Fibroblast of skin of left biceps (primary cell): ENCODE measurements at regions not wholly inside any gene's neighbourhood (a gene's known extent, or its start where the extent isn't known, plus 50 kb on each side); places are given as distances from the start of the nearest gene placed in this dataset.
"Not testable (repeated sequence)": the region's sequence is repeated elsewhere in the genome, so short reads cannot be mapped to it uniquely, and the experiment has no call there.

ENCODE experiments used
- DNase-seq, 2 experiments: peaks; one replicate each; pipeline ENCODE4 v3.0.0-alpha.2; 2013; ENCODE audit warnings: low read depth in 2 of 2

GRCh38 chr4:81601358-81601694, 129.6 kb upstream of the RASGEF1B start:
- no peak for DNase-seq

- no peak for DNase-seq
Observed at GRCh38 chr4:81600520-81601357, 129.0 kb upstream of the RASGEF1B start.

GRCh38 chr4:81599742-81600380, 128.2 kb upstream of the RASGEF1B start:
- no peak for DNase-seq

DNA sequence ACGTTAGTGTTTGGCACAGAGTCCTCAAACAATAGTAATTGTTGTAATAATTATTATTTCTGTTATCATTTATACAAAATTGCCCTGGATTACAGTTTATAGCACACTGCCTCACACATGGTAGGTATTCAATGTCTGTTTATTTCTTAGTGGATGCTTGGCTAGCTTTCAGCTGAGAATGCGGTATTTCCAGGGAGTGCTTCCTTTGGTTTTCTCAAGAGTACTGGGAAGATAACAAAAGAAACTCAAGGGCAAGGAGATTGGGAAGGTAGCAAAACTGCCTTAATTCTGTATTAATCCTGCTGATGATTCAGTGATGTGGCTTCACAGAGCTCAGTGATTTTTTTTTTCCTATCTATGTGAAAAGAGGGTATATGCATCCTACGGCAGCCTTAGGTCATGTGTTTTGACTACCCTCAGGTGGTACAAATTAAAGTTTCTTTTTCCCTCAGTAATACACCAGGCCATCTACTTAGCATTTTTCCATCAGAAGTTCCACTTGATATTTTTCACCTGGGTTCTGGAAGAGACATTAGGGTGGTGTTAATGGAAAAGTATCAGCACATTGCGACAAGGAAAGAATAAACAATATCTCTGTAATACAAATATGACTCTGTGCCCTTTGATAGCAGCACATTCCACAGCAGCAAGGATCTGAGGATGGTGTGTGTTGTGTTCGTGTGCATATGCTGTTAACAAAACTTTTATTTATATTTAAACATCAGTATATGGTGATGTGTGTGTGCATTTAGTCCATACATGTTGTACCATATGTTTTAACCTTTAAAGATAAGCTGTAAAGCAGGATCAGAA, 124.3 kb upstream of the RASGEF1B start:
- no peak for DNase-seq

DNA sequence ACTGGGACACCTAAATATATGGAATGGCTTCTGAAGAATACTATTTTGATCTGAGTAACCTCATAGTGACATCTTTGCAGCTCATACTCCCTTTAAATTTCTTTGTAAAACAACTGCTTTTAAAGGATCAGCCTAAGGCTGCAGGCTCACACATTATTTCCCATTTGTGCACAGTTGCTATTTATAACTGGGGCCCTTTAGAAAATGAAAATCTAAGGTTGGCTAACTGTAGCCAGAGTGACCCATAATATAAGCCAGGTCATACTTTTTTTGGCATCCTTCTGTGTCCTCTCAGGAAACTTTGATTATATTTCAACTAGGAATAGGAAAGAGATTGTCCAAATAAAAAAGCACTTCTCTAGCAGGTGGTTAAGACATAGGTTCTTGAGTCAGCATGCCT, 123.6 kb upstream of the RASGEF1B start:
- DNase-seq, result no peak

DNA sequence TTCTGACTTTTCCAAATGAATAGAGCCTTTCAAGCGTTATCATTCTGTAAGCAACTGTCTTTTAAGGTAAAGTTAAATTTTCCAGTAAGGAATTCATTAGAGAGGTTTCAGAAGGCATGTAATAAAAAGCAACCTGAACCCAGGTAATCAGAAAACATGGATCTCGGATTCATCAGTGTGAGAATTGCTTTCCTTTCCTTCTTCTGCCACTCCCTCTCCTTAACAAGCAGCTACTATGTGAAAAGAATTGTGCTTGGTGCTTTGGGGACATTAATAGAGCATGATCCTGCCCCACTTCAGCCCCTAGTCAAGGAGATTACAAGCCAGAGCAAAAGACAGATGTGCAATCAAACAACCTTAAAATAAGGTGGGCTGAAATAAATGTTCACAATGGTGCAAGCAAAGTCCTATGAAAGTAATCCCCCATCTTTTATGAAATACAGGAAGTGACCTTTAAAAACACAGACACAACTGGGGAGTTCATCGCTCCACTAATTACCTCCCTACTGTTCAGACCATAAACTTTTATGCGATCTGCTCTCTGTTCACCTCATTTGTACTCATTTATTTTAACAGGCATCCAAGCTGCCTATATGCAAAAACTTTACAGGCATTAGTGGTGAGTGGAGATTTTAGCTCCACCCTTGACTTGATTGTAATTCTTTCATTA, 122.9 kb upstream of the RASGEF1B start:
- no peak for DNase-seq

DNA sequence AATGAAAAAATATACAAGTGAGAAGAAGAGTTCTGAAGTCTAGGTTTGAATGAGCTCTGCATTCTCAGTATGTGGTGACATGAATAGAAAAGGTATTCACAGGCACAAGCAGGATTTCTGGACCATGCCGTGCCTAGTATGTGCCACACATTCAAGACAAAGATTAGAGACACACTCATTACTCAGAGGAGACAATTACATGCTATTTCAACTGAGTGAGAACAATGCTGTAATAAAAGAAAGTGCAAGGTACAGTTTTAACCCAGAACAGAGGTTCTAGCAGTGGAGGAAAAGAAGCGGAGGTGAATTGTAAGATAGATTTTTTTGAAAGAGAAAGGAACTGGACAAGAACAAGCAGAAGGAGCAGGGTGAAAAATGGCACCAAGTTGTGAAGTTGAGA, 121.0 kb upstream of the RASGEF1B start:
- DNase-seq, result no peak

DNA sequence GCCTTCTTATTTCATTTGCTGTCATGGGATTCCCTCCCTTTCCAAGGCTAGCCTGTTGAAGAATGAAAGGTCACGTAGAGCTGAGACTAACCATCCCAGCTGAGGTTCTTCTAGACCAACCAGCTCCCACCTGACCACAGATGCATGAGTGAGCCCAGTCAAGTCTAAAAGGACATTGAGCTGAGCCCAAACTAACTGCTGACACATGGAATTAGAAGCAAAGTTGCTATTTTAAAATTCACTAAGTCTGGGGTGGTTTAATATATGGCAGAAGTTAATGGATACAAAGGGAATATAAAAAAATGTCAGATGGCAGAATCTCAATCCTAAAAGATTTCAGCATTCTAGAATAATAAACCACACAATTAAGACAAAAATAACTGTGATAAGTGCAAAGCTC, 118.9 kb upstream of the RASGEF1B start:
- DNase-seq, result no peak

- no peak for DNase-seq
Observed at GRCh38 chr4:81589262-81589661, 117.6 kb upstream of the RASGEF1B start.

- no peak for DNase-seq
Observed at GRCh38 chr4:81586706-81587105, 115.0 kb upstream of the RASGEF1B start.

GRCh38 chr4:81580994-81581374, 109.3 kb upstream of the RASGEF1B start:
- DNase-seq, result not testable (repeated sequence)

GRCh38 chr4:81580346-81580993, 108.8 kb upstream of the RASGEF1B start:
- DNase-seq, result no peak

- no peak for DNase-seq
Observed at GRCh38 chr4:81577392-81577791, 105.7 kb upstream of the RASGEF1B start.

DNA sequence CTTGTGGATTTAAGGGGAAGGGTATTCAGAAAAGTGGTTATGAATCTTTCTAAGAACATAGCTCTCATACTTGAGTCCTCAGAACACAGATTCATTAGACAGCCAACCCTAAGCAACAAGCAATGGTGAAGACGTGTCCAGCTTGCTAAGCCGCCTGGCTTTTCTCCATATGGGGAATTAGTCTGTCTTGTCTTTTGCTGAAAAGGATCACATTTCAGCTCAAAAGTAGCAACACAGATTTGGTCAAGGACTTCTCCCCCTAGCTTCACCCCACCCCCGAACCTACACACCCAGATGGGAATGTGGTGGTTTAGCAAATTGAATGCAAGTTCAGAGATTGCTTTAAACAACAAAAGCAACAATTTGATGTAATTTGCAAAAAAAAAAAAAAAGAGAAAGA, 103.3 kb upstream of the RASGEF1B start:
- no peak for DNase-seq

GRCh38 chr4:81573840-81574239, 102.1 kb upstream of the RASGEF1B start:
- no peak for DNase-seq

GRCh38 chr4:81572402-81572801, 100.7 kb upstream of the RASGEF1B start:
- DNase-seq, result no peak

DNA sequence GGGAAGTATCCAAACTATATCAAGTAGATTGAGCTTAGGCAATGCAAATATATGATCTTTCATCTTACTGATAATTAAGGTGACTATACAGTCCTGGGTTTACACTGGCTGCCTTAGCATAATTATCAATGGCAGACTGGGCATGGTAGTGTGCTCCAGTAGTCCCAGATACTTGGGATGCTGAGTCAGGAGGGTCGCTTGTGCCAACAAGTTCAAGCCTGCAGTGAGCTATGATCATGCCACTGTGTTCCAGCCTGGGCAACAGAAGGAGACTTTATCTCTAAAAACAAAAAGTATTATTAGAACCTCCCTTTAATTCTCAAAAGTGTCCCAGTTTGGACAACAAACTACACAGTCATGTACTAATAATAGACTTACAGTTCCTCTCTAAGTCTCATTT, 99.4 kb upstream of the RASGEF1B start:
- DNase-seq, result no peak

DNA sequence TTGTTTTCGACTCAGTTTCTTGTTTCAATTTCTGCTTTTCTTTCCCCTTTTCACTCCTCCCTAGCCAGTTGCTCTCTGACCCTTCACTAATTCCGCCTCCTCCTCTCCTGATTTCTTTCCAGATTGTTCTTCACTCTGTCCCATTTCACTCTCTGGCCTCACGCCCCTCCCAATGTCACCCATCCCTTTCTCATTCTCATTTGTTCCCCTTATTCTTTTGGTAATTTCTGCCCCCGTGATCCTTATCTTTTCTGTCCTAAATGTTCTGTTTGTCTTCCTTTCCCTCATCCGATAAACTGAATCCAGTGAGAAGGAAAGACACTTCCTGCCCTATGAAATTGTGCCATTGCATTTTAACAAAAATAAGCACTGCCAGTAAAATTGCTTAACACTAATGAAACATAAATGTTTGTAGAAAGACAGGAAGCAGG, 94.5 kb upstream of the RASGEF1B start:
- no peak for DNase-seq

DNA sequence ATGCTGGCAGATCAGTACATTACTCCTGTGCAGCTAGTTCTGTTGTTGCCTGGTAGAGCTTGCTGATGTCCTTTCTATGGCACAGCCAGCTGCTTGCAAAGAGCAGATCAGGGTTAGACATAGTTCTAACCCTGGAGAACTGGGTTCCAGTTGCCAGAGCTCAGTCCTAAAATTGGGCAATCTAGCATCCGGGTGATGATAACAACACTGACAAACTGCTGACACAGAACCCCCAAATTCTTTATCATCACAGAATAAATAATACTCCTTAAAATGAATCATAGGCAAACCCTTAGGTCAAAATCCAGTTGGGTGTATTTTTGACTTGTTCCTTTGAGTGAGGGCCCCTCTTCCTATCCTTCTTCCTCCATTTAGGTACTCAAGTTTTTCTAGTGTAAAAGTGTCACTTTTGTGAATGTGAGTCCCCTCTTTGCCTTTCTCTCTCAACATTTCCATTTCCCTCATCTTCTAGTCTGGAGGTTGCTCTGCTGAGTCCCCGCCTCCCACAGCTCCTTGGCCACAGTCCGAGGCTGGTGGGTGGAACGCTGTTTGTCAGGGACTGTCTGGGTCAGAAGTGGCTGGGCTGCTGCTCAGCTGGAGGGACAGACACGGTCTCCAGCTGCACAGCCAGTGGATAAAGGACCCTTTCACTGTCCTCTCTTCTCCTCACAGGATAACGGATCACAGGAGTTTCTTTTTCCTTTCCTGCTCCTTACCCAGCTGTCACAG, 93.6 kb upstream of the RASGEF1B start:
- no peak for DNase-seq

DNA sequence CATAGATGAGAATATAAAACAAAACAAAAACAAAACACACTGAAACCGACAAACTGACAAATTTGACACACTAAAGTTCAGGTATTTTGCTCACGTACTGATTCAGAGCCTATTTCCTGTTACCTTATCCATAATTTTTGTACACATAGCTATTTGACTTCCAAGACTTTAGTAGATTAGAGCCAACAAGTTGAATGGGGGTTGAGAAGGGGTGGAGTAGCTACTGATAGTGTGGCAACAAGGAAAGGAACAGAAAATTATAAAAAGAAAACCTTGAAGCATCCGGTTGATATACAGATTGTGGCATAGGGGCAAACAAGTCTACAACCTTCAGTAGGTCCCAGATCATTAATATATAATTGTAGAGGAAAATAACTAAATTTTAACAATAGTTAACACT, 92.3 kb upstream of the RASGEF1B start:
- DNase-seq, result no peak

- no peak for DNase-seq
Observed at GRCh38 chr4:81562093-81562492, 90.4 kb upstream of the RASGEF1B start.
